ENCODE measurements at regions not wholly inside any gene's neighbourhood (a gene's known extent, or its start where the extent isn't known, plus 50 kb on each side); places are given as distances from the start of the nearest gene placed in this dataset.

- Histone ChIP-seq H3K4me2 (ENCODE audit: extremely low read depth, insufficient read depth, low read length) (no peak overlapping the region), H3K79me2 (ENCODE audit: control insufficient read depth, insufficient read depth, low read length) (no peaks in the 10 kb centered on the region), H4K20me1 (ENCODE audit: control insufficient read depth, extremely low read depth, insufficient read depth, low read length) (no peaks in the 10 kb centered on the region), H3K9me3 (ENCODE audit: control insufficient read depth, insufficient read depth, low read depth, low read length) (no peaks in the 10 kb centered on the region), H3K4me3 (replicated peaks in 1 of 4; ENCODE audit: control extremely low read depth in 1 of 4, insufficient read depth in 1 of 4, low read depth in 3 of 4, low read length in 4 of 4) (no peak overlapping the region), H2AFZ (ENCODE audit: low read length) (no peak overlapping the region), H3K9ac (ENCODE audit: insufficient read depth, low read length) (no peak overlapping the region), H3K36me3 (ENCODE audit: control insufficient read depth, insufficient read depth, low read length) (no peaks in the 10 kb centered on the region), H3K27me3 (ENCODE audit: control insufficient read depth, insufficient read depth, low read length) (peaks cover 10% of the 10 kb centered on the region), H3K27ac (ENCODE audit: insufficient read depth, low read length) (no peak overlapping the region), H3K4me1 (ENCODE audit: control insufficient read depth, extremely low read depth, insufficient read depth, low read length) (no peaks in the 10 kb centered on the region)
- no peak for DNase-seq (ENCODE audit: low read depth in 2 of 2)
- TF ChIP-seq, protein P1, sequence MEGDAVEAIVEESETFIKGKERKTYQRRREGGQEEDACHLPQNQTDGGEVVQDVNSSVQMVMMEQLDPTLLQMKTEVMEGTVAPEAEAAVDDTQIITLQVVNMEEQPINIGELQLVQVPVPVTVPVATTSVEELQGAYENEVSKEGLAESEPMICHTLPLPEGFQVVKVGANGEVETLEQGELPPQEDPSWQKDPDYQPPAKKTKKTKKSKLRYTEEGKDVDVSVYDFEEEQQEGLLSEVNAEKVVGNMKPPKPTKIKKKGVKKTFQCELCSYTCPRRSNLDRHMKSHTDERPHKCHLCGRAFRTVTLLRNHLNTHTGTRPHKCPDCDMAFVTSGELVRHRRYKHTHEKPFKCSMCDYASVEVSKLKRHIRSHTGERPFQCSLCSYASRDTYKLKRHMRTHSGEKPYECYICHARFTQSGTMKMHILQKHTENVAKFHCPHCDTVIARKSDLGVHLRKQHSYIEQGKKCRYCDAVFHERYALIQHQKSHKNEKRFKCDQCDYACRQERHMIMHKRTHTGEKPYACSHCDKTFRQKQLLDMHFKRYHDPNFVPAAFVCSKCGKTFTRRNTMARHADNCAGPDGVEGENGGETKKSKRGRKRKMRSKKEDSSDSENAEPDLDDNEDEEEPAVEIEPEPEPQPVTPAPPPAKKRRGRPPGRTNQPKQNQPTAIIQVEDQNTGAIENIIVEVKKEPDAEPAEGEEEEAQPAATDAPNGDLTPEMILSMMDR (conservative IDR thresholded peaks at IDR 0.05 in 1 of 2, IDR thresholded peaks at IDR 0.05 in 1 of 2; ENCODE audit: low read depth in 1 of 2, low read length in 2 of 2): no peak
- TF ChIP-seq EZH2 (IDR thresholded peaks at IDR 0.05; ENCODE audit: low read length, missing control alignments): no peak
Observed at GRCh38 chr15:69544365-69545113, 91.9 kb downstream of the RPLP1 start.

GRCh38 chr15:69546182-69546581, 93.6 kb downstream of the RPLP1 start:
- H3K27me3 ChIP-seq (ENCODE audit: control insufficient read depth, insufficient read depth, low read length): peaks cover 10% of the 10 kb centered on the region
- H3K27ac ChIP-seq (ENCODE audit: insufficient read depth, low read length): no peak overlapping the region
- H3K9me3 ChIP-seq (ENCODE audit: control insufficient read depth, insufficient read depth, low read depth, low read length): no peaks in the 10 kb centered on the region
- no peaks in the 10 kb centered on the region for H3K36me3 ChIP-seq (ENCODE audit: control insufficient read depth, insufficient read depth, low read length)
- H3K4me2 ChIP-seq (ENCODE audit: extremely low read depth, insufficient read depth, low read length): no peak overlapping the region
- H3K9ac ChIP-seq (ENCODE audit: insufficient read depth, low read length): no peak overlapping the region
- no peaks in the 10 kb centered on the region for H3K79me2 ChIP-seq (ENCODE audit: control insufficient read depth, insufficient read depth, low read length)
- no peak overlapping the region for H3K4me3 ChIP-seq (replicated peaks in 1 of 4; ENCODE audit: control extremely low read depth in 1 of 4, insufficient read depth in 1 of 4, low read depth in 3 of 4, low read length in 4 of 4)
- H4K20me1 ChIP-seq (ENCODE audit: control insufficient read depth, extremely low read depth, insufficient read depth, low read length): no peaks in the 10 kb centered on the region
- no peak for DNase-seq (ENCODE audit: low read depth in 2 of 2)
- TF ChIP-seq EZH2 (IDR thresholded peaks at IDR 0.05; ENCODE audit: low read length, missing control alignments): no peak
- TF ChIP-seq, protein P1 (conservative IDR thresholded peaks at IDR 0.05 in 1 of 2, IDR thresholded peaks at IDR 0.05 in 1 of 2; ENCODE audit: low read depth in 1 of 2, low read length in 2 of 2): no peak
- H2AFZ ChIP-seq (ENCODE audit: low read length): no peak overlapping the region
- no peaks in the 10 kb centered on the region for H3K4me1 ChIP-seq (ENCODE audit: control insufficient read depth, extremely low read depth, insufficient read depth, low read length)

GRCh38 chr15:69548395-69549180, 96.0 kb downstream of the RPLP1 start:
- H3K9me3 ChIP-seq (ENCODE audit: control insufficient read depth, insufficient read depth, low read depth, low read length): no peaks in the 10 kb centered on the region
- H2AFZ ChIP-seq (ENCODE audit: low read length): no peak overlapping the region
- H4K20me1 ChIP-seq (ENCODE audit: control insufficient read depth, extremely low read depth, insufficient read depth, low read length): no peaks in the 10 kb centered on the region
- H3K36me3 ChIP-seq (ENCODE audit: control insufficient read depth, insufficient read depth, low read length): no peaks in the 10 kb centered on the region
- H3K79me2 ChIP-seq (ENCODE audit: control insufficient read depth, insufficient read depth, low read length): no peaks in the 10 kb centered on the region
- no peak overlapping the region for H3K4me3 ChIP-seq (replicated peaks in 1 of 4; ENCODE audit: control extremely low read depth in 1 of 4, insufficient read depth in 1 of 4, low read depth in 3 of 4, low read length in 4 of 4)
- peak in 1 of 2 donors; percentile 25 for DNase-seq (ENCODE audit: low read depth in 2 of 2)
- H3K4me1 ChIP-seq (ENCODE audit: control insufficient read depth, extremely low read depth, insufficient read depth, low read length): no peaks in the 10 kb centered on the region
- no peak overlapping the region for H3K9ac ChIP-seq (ENCODE audit: insufficient read depth, low read length)
- H3K4me2 ChIP-seq (ENCODE audit: extremely low read depth, insufficient read depth, low read length): no peak overlapping the region
- no peak for TF ChIP-seq EZH2 (IDR thresholded peaks at IDR 0.05; ENCODE audit: low read length, missing control alignments)
- TF ChIP-seq, protein P1 (conservative IDR thresholded peaks at IDR 0.05 in 1 of 2, IDR thresholded peaks at IDR 0.05 in 1 of 2; ENCODE audit: low read depth in 1 of 2, low read length in 2 of 2): no peak
- no peak overlapping the region for H3K27ac ChIP-seq (ENCODE audit: insufficient read depth, low read length)
- peaks cover 7% of the 10 kb centered on the region for H3K27me3 ChIP-seq (ENCODE audit: control insufficient read depth, insufficient read depth, low read length)
